Spleen (tissue), 7 donors: ENCODE measurements at regions not wholly inside any gene's neighbourhood (a gene's known extent, or its start where the extent isn't known, plus 50 kb on each side); places are given as distances from the start of the nearest gene placed in this dataset.

Source experiments
- POLR2A ChIP-seq, 3 donors: fragments of 450-650 bp; IDR thresholded peaks; one replicate each; pipeline ENCODE4 v1.5.1; 2017; ENCODE audit warnings: antibody characterized with exemption in 3 of 3, mild to moderate bottlenecking in 1 of 3
- POLR2AphosphoS5 ChIP-seq, 3 donors: sonication (generic); formaldehyde crosslinking; IDR thresholded peaks; one replicate each; pipeline ENCODE4 v1.5.1; 2017; ENCODE audit warnings: antibody characterized with exemption in 3 of 3
- TF ChIP-seq, protein P1 (sequence below), 11 experiments: fragments of 200-600 bp in 7 of 11; fragments of 450-650 bp in 4 of 11; sonication (generic) in 4 of 11; IDR thresholded peaks in 8 of 11; conservative IDR thresholded peaks in 3 of 11; 1 replicate in 7 of 11; 2 replicates in 4 of 11; pipeline versions ENCODE4 v1.4.0 to v1.8.0; 2016 to 2021; ENCODE audit warnings: antibody characterized with exemption in 11 of 11, inconsistent platforms in 4 of 11, mild to moderate bottlenecking in 1 of 11
- donor health status: DM: no; HTN: no; CAD: no; lungs with moderate emphysema.
- donor health status: DM: no; HTN: no; CAD: no.
- donor health status: DM: no; HTN: no; CAD: no.

DNA sequence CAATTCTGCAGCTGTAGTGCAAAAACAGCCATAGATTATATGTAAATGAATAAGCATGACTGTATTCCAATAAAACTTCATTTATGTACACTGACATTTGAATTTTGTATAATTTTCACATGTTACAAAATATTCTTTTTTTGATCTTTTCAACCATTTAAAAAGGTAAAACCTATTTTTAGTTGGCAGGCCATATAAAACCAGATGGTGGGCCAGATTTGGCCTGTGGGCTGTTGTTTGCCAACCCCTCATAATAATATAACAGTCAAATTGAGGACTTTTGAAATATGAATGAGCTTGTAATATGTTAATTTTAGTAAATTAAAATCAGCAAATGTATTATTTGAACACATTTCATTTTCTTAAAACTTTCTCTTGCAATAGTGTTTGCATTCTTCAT lies 913.4 kb downstream of the TLE1 start:
- no peak for TF ChIP-seq POLR2AphosphoS5 (IDR thresholded peaks at IDR 0.05)
- TF ChIP-seq, protein P1, sequence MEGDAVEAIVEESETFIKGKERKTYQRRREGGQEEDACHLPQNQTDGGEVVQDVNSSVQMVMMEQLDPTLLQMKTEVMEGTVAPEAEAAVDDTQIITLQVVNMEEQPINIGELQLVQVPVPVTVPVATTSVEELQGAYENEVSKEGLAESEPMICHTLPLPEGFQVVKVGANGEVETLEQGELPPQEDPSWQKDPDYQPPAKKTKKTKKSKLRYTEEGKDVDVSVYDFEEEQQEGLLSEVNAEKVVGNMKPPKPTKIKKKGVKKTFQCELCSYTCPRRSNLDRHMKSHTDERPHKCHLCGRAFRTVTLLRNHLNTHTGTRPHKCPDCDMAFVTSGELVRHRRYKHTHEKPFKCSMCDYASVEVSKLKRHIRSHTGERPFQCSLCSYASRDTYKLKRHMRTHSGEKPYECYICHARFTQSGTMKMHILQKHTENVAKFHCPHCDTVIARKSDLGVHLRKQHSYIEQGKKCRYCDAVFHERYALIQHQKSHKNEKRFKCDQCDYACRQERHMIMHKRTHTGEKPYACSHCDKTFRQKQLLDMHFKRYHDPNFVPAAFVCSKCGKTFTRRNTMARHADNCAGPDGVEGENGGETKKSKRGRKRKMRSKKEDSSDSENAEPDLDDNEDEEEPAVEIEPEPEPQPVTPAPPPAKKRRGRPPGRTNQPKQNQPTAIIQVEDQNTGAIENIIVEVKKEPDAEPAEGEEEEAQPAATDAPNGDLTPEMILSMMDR (IDR thresholded peaks at IDR 0.05 in 8 of 11, conservative IDR thresholded peaks at IDR 0.05 in 3 of 11) = no peak
- no peak for TF ChIP-seq POLR2A (IDR thresholded peaks at IDR 0.05)
